Testis (tissue), 2 donors: ENCODE measurements at regions not wholly inside any gene's neighbourhood (a gene's known extent, or its start where the extent isn't known, plus 50 kb on each side); places are given as distances from the start of the nearest gene placed in this dataset.

ENCODE experiments used
- POLR2A ChIP-seq: fragments of 450-650 bp; IDR thresholded peaks from one replicate; pipeline ENCODE4 v1.6.1; 2017; ENCODE audit warnings: antibody characterized with exemption, mild to moderate bottlenecking, moderate library complexity
- TF ChIP-seq, protein P1 (sequence below), 3 experiments: fragments of 450-650 bp in 2 of 3; fragments of 200-600 bp in 1 of 3; sonication (generic) in 1 of 3; IDR thresholded peaks; one replicate each; pipeline ENCODE4 v1.5.1; 2016 to 2019; ENCODE audit warnings: antibody characterized with exemption in 3 of 3, mild to moderate bottlenecking in 2 of 3, moderate library complexity in 1 of 3

- no peak for TF ChIP-seq POLR2A
- TF ChIP-seq, protein P1, sequence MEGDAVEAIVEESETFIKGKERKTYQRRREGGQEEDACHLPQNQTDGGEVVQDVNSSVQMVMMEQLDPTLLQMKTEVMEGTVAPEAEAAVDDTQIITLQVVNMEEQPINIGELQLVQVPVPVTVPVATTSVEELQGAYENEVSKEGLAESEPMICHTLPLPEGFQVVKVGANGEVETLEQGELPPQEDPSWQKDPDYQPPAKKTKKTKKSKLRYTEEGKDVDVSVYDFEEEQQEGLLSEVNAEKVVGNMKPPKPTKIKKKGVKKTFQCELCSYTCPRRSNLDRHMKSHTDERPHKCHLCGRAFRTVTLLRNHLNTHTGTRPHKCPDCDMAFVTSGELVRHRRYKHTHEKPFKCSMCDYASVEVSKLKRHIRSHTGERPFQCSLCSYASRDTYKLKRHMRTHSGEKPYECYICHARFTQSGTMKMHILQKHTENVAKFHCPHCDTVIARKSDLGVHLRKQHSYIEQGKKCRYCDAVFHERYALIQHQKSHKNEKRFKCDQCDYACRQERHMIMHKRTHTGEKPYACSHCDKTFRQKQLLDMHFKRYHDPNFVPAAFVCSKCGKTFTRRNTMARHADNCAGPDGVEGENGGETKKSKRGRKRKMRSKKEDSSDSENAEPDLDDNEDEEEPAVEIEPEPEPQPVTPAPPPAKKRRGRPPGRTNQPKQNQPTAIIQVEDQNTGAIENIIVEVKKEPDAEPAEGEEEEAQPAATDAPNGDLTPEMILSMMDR (IDR thresholded peaks at IDR 0.05): no peak
Measured at GRCh38 chr14:38526826-38527501, 271.1 kb upstream of the CLEC14A start.
